ENCODE measurements at regions not wholly inside any gene's neighbourhood (a gene's known extent, or its start where the extent isn't known, plus 50 kb on each side); places are given as distances from the start of the nearest gene placed in this dataset.

DNA sequence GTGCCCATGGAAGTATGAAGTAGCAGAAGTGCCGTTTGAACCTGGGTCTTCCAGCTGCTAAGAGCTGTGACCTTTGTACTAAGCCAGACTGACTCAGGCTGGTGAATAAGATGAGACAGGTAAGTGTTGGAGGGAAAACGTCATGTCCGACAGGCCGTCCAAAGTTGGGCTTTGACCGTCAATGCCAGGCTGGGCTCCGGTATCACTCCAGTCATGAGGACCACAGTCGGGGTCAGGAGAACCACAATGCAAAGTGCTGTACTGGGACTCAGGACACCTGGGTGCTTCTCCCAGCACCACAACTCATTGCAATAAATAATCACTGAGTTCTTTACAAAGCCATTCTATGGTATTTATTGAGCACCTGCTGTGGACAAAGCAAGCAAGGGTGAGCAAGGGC lies 268.6 kb downstream of the HAPSTR1 start:
- peaks cover 3% of the 10 kb centered on the region for H3K4me1 Mint-ChIP-seq
- no peak overlapping the region for H3K27ac Mint-ChIP-seq
- no peak overlapping the region for H3K4me3 Mint-ChIP-seq
- H3K9me3 Mint-ChIP-seq: peaks cover 39% of the 10 kb centered on the region
- H3K36me3 Mint-ChIP-seq: peaks cover 23% of the 10 kb centered on the region
- DNase-seq (ENCODE audit: low spot score) (no peak), ATAC-seq (no peak)
- ChIA-PET POLR2A (no interaction called here), CTCF (no interaction called here)
- peaks cover 5% of the 10 kb centered on the region; the same call in 1 of the 2 replicates for H3K27me3 Mint-ChIP-seq (ENCODE audit: low read depth)
- TF ChIP-seq NFE2L1 (CRISPR knock-in tag; IDR thresholded peaks at IDR 0.05) (no peak), NR1H2 (CRISPR knock-in tag; IDR thresholded peaks at IDR 0.05) (no peak), ATF1 (CRISPR knock-in tag; IDR thresholded peaks at IDR 0.05) (no peak), JAZF1 (CRISPR knock-in tag; IDR thresholded peaks at IDR 0.05) (no peak), RELA (CRISPR knock-in tag; IDR thresholded peaks at IDR 0.05; ENCODE audit: borderline replicate concordance) (no peak), SOX15 (CRISPR knock-in tag; IDR thresholded peaks at IDR 0.05) (no peak)
- TF ChIP-seq, protein P1, sequence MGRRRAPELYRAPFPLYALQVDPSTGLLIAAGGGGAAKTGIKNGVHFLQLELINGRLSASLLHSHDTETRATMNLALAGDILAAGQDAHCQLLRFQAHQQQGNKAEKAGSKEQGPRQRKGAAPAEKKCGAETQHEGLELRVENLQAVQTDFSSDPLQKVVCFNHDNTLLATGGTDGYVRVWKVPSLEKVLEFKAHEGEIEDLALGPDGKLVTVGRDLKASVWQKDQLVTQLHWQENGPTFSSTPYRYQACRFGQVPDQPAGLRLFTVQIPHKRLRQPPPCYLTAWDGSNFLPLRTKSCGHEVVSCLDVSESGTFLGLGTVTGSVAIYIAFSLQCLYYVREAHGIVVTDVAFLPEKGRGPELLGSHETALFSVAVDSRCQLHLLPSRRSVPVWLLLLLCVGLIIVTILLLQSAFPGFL (CRISPR knock-in tag; IDR thresholded peaks at IDR 0.05; ENCODE audit: borderline replicate concordance): no peak
- TF ChIP-seq, protein P2, sequence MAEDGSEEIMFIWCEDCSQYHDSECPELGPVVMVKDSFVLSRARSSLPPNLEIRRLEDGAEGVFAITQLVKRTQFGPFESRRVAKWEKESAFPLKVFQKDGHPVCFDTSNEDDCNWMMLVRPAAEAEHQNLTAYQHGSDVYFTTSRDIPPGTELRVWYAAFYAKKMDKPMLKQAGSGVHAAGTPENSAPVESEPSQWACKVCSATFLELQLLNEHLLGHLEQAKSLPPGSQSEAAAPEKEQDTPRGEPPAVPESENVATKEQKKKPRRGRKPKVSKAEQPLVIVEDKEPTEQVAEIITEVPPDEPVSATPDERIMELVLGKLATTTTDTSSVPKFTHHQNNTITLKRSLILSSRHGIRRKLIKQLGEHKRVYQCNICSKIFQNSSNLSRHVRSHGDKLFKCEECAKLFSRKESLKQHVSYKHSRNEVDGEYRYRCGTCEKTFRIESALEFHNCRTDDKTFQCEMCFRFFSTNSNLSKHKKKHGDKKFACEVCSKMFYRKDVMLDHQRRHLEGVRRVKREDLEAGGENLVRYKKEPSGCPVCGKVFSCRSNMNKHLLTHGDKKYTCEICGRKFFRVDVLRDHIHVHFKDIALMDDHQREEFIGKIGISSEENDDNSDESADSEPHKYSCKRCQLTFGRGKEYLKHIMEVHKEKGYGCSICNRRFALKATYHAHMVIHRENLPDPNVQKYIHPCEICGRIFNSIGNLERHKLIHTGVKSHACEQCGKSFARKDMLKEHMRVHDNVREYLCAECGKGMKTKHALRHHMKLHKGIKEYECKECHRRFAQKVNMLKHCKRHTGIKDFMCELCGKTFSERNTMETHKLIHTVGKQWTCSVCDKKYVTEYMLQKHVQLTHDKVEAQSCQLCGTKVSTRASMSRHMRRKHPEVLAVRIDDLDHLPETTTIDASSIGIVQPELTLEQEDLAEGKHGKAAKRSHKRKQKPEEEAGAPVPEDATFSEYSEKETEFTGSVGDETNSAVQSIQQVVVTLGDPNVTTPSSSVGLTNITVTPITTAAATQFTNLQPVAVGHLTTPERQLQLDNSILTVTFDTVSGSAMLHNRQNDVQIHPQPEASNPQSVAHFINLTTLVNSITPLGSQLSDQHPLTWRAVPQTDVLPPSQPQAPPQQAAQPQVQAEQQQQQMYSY (CRISPR knock-in tag; IDR thresholded peaks at IDR 0.05): no peak
- TF ChIP-seq, protein P3, sequence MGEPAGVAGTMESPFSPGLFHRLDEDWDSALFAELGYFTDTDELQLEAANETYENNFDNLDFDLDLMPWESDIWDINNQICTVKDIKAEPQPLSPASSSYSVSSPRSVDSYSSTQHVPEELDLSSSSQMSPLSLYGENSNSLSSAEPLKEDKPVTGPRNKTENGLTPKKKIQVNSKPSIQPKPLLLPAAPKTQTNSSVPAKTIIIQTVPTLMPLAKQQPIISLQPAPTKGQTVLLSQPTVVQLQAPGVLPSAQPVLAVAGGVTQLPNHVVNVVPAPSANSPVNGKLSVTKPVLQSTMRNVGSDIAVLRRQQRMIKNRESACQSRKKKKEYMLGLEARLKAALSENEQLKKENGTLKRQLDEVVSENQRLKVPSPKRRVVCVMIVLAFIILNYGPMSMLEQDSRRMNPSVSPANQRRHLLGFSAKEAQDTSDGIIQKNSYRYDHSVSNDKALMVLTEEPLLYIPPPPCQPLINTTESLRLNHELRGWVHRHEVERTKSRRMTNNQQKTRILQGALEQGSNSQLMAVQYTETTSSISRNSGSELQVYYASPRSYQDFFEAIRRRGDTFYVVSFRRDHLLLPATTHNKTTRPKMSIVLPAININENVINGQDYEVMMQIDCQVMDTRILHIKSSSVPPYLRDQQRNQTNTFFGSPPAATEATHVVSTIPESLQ (CRISPR knock-in tag; IDR thresholded peaks at IDR 0.05): no peak
- TF ChIP-seq, protein P4, sequence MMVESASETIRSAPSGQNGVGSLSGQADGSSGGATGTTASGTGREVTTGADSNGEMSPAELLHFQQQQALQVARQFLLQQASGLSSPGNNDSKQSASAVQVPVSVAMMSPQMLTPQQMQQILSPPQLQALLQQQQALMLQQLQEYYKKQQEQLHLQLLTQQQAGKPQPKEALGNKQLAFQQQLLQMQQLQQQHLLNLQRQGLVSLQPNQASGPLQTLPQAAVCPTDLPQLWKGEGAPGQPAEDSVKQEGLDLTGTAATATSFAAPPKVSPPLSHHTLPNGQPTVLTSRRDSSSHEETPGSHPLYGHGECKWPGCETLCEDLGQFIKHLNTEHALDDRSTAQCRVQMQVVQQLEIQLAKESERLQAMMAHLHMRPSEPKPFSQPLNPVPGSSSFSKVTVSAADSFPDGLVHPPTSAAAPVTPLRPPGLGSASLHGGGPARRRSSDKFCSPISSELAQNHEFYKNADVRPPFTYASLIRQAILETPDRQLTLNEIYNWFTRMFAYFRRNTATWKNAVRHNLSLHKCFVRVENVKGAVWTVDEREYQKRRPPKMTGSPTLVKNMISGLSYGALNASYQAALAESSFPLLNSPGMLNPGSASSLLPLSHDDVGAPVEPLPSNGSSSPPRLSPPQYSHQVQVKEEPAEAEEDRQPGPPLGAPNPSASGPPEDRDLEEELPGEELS (CRISPR knock-in tag; IDR thresholded peaks at IDR 0.05): no peak
- TF ChIP-seq, protein P5, sequence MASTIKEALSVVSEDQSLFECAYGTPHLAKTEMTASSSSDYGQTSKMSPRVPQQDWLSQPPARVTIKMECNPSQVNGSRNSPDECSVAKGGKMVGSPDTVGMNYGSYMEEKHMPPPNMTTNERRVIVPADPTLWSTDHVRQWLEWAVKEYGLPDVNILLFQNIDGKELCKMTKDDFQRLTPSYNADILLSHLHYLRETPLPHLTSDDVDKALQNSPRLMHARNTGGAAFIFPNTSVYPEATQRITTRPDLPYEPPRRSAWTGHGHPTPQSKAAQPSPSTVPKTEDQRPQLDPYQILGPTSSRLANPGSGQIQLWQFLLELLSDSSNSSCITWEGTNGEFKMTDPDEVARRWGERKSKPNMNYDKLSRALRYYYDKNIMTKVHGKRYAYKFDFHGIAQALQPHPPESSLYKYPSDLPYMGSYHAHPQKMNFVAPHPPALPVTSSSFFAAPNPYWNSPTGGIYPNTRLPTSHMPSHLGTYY (CRISPR knock-in tag; IDR thresholded peaks at IDR 0.05): no peak

DNA sequence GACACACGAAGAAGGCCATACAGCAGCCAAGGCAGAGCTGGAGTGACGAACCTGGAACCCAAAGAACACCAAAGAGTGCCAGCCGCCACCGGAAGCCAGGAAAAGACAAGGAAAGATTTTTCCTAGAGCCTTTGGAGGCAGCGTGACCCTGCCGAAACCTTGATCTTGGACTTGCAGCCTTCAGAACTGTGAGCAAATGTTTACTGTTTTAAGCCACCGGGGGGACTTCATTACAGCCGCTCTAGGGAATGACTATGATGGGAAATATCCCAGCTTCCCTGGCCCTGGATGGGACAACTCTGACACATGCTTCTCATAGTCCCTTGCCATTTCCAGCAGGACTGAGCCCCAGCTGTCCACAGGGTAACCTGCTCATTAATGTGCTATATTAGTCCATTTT lies 270.6 kb downstream of the HAPSTR1 start:
- Mint-ChIP-seq H3K4me3 (no peak overlapping the region), H3K27me3 (ENCODE audit: low read depth) (peaks cover under 1% of the 10 kb centered on the region; the same call in 1 of the 2 replicates), H3K9me3 (peaks cover 20% of the 10 kb centered on the region), H3K27ac (0 out of 2 replicates have a peak overlapping the region, but pooled peaks have one; percentile 8), H3K36me3 (peaks cover 9% of the 10 kb centered on the region), H3K4me1 (peaks cover 3% of the 10 kb centered on the region)
- no peak for DNase-seq (ENCODE audit: low spot score)
- POLR2A ChIA-PET: no interaction called here
- CTCF ChIA-PET: interaction anchor here (1.0 kb wide), 1 partner anchor 10 kb away, joined by 3 read pairs; no protein-coding TSS in a partner anchor
- peak; percentile 20; the same call in 1 of the 2 replicates for ATAC-seq
- TF ChIP-seq, protein P2 (CRISPR knock-in tag; IDR thresholded peaks at IDR 0.05): no peak
- TF ChIP-seq RORB (CRISPR knock-in tag; IDR thresholded peaks at IDR 0.05): no peak
- no peak for TF ChIP-seq NFE2L1 (CRISPR knock-in tag; IDR thresholded peaks at IDR 0.05)
- TF ChIP-seq, protein P3 (CRISPR knock-in tag; IDR thresholded peaks at IDR 0.05): no peak
- TF ChIP-seq, protein P6, sequence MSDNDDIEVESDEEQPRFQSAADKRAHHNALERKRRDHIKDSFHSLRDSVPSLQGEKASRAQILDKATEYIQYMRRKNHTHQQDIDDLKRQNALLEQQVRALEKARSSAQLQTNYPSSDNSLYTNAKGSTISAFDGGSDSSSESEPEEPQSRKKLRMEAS (CRISPR knock-in tag; IDR thresholded peaks at IDR 0.05): no peak
- TF ChIP-seq, protein P7, sequence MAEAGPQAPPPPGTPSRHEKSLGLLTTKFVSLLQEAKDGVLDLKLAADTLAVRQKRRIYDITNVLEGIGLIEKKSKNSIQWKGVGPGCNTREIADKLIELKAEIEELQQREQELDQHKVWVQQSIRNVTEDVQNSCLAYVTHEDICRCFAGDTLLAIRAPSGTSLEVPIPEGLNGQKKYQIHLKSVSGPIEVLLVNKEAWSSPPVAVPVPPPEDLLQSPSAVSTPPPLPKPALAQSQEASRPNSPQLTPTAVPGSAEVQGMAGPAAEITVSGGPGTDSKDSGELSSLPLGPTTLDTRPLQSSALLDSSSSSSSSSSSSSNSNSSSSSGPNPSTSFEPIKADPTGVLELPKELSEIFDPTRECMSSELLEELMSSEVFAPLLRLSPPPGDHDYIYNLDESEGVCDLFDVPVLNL (CRISPR knock-in tag; IDR thresholded peaks at IDR 0.05; ENCODE audit: borderline replicate concordance, low read depth): no peak

Measured in WTC11 (cell line).